Testis (tissue), 2 donors: ENCODE measurements at regions not wholly inside any gene's neighbourhood (a gene's known extent, or its start where the extent isn't known, plus 50 kb on each side); places are given as distances from the start of the nearest gene placed in this dataset.
"Not testable (repeated sequence)": the region's sequence is repeated elsewhere in the genome, so short reads cannot be mapped to it uniquely, and the experiment has no call there.

Experiments used
- CTCF ChIP-seq, 3 experiments: fragments of 450-650 bp in 2 of 3; fragments of 200-600 bp in 1 of 3; sonication (generic) in 1 of 3; IDR thresholded peaks; one replicate each; pipeline ENCODE4 v1.5.1; 2016 to 2019; ENCODE audit warnings: antibody characterized with exemption in 3 of 3, mild to moderate bottlenecking in 2 of 3, moderate library complexity in 1 of 3
- POLR2A ChIP-seq: fragments of 450-650 bp; IDR thresholded peaks from one replicate; pipeline ENCODE4 v1.6.1; 2017; ENCODE audit warnings: antibody characterized with exemption, mild to moderate bottlenecking, moderate library complexity

- TF ChIP-seq CTCF (IDR thresholded peaks at IDR 0.05); POLR2A: not testable (repeated sequence)
Measured at GRCh38 chr1:121080904-121081264, 103.3 kb downstream of the FAM72B start.
